Embryonic facial prominence (tissue), 1 donor: ENCODE measurements at regions not wholly inside any gene's neighbourhood (a gene's known extent, or its start where the extent isn't known, plus 50 kb on each side); places are given as distances from the start of the nearest gene placed in this dataset.

Experiments
- DNase-seq: peaks from one replicate; pipeline ENCODE4 v3.0.0-alpha.2; 2016; ENCODE audit errors: extremely low spot score

GRCh38 chr12:92089559-92089958, 56.1 kb downstream of the BTG1 start:
- no peak for DNase-seq

GRCh38 chr12:92088805-92089204, 56.8 kb downstream of the BTG1 start:
- no peak for DNase-seq

GRCh38 chr12:92085736-92086040, 60.0 kb downstream of the BTG1 start:
- DNase-seq, result no peak

GRCh38 chr12:92085040-92085735, 60.5 kb downstream of the BTG1 start:
- no peak for DNase-seq

DNA sequence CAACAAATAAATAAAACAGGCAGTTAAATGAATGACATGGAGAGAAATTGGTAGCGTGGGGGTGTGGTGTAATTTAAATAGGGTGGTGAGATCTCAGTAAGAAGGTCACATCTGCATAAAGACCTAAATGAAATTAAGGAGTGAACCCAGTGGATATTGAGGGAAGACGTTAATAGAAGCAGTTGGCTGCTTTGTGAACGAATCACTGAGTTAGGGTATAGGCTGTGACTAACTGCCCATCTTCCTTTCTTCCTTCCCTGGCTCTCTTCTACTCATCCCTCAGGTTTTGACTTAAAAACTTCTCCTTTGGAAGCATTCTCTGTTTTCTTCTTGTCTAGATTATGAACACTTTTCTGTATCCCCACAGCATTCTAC, 64.7 kb downstream of the BTG1 start:
- DNase-seq, result no peak

GRCh38 chr12:92079054-92079385, 66.6 kb downstream of the BTG1 start:
- no peak for DNase-seq

DNA sequence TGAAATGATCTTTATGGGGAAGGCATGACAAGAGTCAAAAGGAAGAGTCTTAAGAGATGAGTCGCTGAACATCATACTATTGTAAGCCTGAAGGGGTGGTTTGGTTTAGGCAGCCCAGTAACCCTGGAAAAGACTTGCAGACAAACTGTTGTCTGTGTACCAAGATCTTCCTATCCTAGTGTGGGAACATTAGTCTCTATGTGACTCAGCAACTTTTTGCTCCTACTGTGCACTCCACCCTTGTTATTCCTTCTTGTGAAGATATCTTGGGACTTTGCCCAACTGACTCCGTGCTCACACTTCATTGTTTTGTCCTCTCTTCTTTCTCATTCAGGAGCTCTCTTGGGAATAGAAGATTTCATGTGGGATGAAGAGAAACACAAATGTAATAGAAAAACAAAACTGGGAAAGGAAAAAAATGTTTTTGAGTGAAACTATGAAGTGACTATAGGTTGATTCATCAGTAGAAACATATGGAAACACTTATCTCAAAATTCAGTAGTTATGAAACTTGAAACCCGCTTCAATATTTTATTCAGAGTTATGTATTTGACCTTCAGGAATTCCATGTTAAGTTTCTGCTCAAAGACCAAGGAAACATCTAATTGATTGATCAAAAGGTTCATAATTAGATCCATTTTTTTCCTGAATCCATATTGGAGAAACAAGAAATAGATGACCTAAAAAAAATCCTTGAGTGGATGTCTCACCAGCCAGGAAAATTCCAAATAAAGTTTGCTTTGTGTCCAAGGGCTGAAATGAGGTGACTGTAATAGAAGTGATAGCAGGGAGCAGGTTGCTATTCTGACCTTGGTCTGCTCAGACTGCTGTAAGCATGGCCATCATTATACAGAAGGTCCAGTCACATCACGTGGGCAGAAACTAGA, 67.2 kb downstream of the BTG1 start:
- no peak for DNase-seq

DNA sequence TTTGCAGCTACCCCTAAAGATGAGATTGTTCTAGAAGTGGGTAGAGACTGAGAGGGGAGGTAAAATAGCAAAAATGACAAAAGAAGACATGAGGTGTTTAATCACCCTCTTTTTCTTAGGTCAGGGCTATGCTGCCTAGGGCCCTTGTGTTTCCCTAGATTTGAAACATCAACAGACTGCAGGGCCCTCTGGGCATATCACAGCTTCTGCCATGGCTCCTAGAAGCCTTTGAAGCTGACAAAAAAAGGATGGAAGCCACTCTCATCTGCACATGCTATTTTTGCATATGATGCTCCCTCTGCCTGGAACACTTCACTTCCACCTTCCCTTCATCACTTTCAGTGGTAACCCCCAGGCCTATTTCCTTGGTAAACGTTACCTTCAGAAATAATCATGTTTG, 68.1 kb downstream of the BTG1 start:
- DNase-seq, result no peak

- DNase-seq, result no peak
These were observed 69.5 kb downstream of the BTG1 start for GRCh38 chr12:92076101-92076500.

GRCh38 chr12:92075425-92075914, 70.2 kb downstream of the BTG1 start:
- no peak for DNase-seq

- no peak for DNase-seq
These were observed 70.8 kb downstream of the BTG1 start for GRCh38 chr12:92074889-92075288.

DNA sequence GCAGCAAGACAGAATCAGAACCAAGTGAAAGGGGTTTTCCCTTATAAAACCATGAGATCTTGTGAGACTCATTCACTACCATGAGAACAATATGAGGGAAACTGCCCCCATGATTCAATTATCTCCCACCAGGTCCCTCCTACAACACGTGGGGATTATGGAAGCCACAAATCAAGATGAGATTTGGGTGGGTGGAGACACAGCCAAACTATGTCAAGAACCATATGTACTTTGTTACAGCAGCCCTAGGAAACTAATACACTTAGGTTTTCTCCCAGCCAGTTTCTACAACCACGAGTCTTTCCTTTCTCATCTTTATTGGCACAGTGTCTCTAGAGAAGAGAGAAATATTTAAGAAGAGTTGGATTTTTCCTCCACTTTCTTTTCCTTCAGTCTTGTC, 72.6 kb downstream of the BTG1 start:
- no peak for DNase-seq

- DNase-seq, result no peak
These were observed 73.5 kb downstream of the BTG1 start for GRCh38 chr12:92072112-92072511.

DNA sequence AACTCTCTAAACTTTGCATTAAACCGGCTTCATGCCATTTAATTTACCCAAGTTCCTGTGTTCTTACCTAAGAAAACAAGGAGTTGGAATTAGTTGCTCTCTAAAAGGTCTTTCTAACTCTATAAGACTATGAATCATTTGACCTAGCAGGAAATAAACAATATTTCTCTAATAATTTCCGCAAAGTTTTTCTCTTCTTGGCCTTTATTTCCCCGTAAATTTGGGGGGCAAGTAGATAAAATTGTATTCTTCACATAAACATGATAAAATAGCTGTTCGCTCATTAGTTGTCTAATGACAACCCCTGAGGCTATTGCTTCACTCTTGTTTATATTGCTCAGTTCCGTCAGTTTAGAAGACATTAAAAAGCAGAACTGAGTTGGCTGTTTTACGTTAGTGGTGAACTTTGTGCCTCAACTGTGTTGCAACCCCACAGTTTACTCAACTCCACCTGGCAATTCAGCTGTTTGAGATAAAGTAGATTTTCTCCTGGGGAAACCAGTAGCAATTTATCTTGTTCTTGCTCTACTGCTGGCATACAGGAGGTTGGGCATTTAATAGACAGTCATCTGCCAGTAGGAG, 74.7 kb downstream of the BTG1 start:
- DNase-seq, result no peak

DNA sequence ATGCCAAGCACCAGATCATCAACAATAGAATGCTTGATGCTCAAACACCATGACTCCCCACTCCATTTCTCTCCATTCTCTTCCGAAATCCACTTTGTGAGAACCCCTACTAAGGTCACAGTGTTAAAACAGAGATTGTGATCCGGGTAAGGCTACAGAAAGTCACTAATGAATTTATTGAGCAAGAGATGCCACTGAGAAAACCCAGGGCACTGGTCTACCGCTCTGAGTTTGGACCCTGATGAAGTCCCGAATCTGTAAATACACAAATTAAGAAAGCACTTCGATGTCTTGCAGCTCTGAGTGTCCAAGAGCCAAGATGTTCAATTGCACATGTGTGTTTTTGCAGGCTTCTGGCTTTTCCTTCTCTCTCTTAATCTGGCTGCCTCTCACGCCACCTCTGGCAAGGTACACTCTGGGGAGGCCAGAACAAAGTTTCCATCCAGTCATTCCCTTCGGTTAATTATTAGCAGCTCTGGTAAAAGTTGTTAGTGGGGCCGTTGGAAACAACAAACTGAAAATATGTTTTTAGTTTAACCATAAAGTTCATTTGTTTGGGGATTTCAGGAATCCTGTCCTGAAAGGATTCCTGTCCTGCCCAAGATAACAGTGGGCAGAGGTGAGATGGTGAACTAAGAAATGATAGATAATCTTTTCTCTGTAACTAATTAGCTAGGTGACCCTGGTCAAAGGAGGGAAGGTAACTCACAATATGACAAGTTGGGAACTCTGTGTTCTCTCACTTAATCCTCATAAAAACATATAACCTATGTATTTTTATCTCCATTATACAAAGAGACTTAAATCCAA, 75.4 kb downstream of the BTG1 start:
- no peak for DNase-seq

DNA sequence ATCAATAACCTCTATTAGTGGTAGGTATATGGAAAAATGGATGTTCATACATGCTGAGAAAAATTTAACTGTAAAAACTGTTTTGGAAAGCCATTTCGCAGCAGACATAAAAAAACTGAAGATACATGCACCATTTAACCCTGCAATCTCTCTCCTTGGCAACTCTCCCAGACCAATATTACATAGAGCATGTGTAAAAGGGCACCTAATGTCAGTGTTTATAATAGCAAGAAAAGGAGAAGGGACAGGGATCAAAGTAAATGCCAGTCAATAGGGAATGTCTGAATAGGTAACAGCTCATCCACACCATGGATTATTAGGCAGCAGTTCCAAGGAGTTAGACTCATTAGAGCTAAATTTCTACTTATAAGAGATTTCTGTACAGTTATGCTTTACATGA, 77.2 kb downstream of the BTG1 start:
- no peak for DNase-seq

DNA sequence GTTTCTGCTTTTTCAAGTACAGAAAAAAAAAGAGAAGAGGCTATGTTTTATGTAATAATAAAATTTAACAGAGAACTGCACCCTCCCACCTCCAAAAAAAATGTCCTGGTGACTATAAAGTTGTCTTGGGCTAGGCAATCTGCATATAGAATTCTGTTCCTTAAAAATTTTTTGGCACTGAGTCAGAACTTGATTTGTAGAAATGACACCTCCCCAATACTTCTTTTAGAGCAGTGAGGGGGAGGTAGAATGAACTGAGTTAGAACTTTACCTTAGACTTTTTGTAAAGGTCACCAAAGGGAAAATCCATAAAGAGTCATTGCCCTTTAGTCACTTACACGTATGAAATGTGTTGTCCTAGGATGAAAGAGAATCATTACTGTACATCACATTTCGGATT, 80.0 kb downstream of the BTG1 start:
- DNase-seq, result no peak

GRCh38 chr12:92065018-92065499, 80.6 kb downstream of the BTG1 start:
- DNase-seq, result no peak

GRCh38 chr12:92064422-92064821, 81.2 kb downstream of the BTG1 start:
- DNase-seq, result no peak

DNA sequence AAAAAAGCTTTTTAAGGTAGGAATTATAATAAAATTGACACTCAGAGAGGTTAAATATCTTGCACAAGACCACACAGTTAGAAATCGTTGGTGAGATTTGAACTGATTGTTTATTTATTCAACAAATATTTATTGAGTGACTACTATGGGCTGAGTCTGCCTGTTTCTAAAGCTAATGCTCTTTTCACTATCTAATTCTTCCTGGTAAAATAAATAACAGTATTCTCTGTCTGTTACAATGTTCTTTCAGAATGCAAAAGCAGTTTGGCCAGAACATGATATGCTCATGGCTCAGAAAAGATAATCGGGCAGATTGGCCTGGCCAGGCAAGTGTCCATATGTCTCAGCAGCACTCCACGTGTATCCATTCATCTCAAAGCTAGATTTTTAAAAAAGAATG, 82.0 kb downstream of the BTG1 start:
- DNase-seq, result no peak

- DNase-seq, result no peak
These were observed 82.8 kb downstream of the BTG1 start for GRCh38 chr12:92062539-92063493.
